Body of pancreas (tissue), 4 donors: ENCODE measurements at regions not wholly inside any gene's neighbourhood (a gene's known extent, or its start where the extent isn't known, plus 50 kb on each side); places are given as distances from the start of the nearest gene placed in this dataset.

Experiments
- ATAC-seq: fragments of 150-250 bp; one replicate; pipeline ENCODE4 v1.9.1; 2016
- DNase-seq, 4 donors: peaks; one replicate each; pipeline ENCODE4 v3.0.0-alpha.2; 2019
- H3K27ac ChIP-seq, 4 donors: fragments of 200-600 bp; sonication (generic); 1 replicate in 3 of 4; 2 replicates in 1 of 4; pipeline versions ENCODE4 v1.5.1 to v1.6.1; 2016 to 2019; ENCODE audit warnings: mild to moderate bottlenecking in 1 of 4, mixed read lengths in 1 of 4, moderate library complexity in 1 of 4
- H3K27me3 ChIP-seq, 2 donors: fragments of 200-600 bp; sonication (generic); one replicate each; pipeline ENCODE4 v1.6.0; 2016; ENCODE audit warnings: mild to moderate bottlenecking in 1 of 2
- H3K36me3 ChIP-seq, 2 donors: fragments of 200-600 bp; sonication (generic); replicated peaks in 1 of 2; 2 replicates each; pipeline ENCODE4 v1.5.1; 2016; ENCODE audit warnings: low read depth in 2 of 2; ENCODE audit not compliant: insufficient read depth in 1 of 2
- H3K4me1 ChIP-seq: fragments of 200-600 bp; sonication (generic); one replicate; pipeline ENCODE4 v1.6.0; 2016
- H3K4me3 ChIP-seq, 2 donors: fragments of 200-600 bp; sonication (generic); 1 replicate in 1 of 2; 2 replicates in 1 of 2; pipeline ENCODE4 v1.5.1; 2016 to 2019
- H3K9me3 ChIP-seq, 3 donors: fragments of 200-600 bp; sonication (generic); 1 replicate in 2 of 3; 2 replicates in 1 of 3; pipeline ENCODE4 v1.5.1; 2016
- POLR2A ChIP-seq, 3 donors: fragments of 450-650 bp; IDR thresholded peaks; one replicate each; pipeline ENCODE4 v1.6.1; 2016; ENCODE audit warnings: antibody characterized with exemption in 3 of 3, mild to moderate bottlenecking in 2 of 3
- WGBS, 2 donors: methylation state at CpG; one replicate each; pipeline ENCODE4 v1.1.5; 2017; 5-methylcytosine and 5-hydroxymethylcytosine counted together
- intact Hi-C: fragments of 100-400 bp; cut with DNase I; formaldehyde crosslinking; loops from one replicate; pipeline ENCODE4 v1.15.1; 2023
- TF ChIP-seq, protein P1 (sequence below), 7 experiments: fragments of 450-650 bp in 4 of 7; fragments of 200-600 bp in 3 of 7; sonication (generic) in 3 of 7; IDR thresholded peaks; one replicate each; pipeline ENCODE4 v1.5.1; 2016 to 2019; ENCODE audit warnings: antibody characterized with exemption in 7 of 7

DNA sequence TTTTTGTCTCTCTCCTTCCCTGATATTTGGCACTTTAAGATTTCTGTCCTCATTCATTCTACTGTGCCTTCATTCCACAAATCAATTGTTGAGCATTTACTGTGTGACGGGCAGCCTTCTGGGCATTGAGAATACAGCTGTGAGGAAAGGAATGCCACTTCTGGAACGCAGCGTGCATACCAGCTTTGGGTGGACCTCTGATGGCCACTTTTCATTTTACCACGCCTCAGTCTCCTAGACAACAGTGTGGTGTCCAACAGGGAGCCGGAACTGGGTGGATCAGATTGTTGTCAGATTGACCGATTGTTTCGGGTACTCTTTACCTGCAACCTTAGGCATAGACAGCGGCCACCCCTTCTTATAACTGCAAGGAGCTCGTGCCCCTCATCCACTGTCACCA lies 222.7 kb upstream of the DPP6 start:
- no peak overlapping the region for H3K4me3 ChIP-seq
- no peaks in the 10 kb centered on the region for H3K4me1 ChIP-seq
- no peak for ATAC-seq
- TF ChIP-seq, protein P1, sequence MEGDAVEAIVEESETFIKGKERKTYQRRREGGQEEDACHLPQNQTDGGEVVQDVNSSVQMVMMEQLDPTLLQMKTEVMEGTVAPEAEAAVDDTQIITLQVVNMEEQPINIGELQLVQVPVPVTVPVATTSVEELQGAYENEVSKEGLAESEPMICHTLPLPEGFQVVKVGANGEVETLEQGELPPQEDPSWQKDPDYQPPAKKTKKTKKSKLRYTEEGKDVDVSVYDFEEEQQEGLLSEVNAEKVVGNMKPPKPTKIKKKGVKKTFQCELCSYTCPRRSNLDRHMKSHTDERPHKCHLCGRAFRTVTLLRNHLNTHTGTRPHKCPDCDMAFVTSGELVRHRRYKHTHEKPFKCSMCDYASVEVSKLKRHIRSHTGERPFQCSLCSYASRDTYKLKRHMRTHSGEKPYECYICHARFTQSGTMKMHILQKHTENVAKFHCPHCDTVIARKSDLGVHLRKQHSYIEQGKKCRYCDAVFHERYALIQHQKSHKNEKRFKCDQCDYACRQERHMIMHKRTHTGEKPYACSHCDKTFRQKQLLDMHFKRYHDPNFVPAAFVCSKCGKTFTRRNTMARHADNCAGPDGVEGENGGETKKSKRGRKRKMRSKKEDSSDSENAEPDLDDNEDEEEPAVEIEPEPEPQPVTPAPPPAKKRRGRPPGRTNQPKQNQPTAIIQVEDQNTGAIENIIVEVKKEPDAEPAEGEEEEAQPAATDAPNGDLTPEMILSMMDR (IDR thresholded peaks at IDR 0.05) = no peak
- no peak for TF ChIP-seq POLR2A (IDR thresholded peaks at IDR 0.05)
- no peaks in the 10 kb centered on the region for H3K27me3 ChIP-seq
- intact Hi-C loops = no loop called here
- no peaks in the 10 kb centered on the region for H3K36me3 ChIP-seq
- 57 to 67% methylated on average over 9 of the region's 9 CpGs for WGBS, 2 donors
- H3K9me3 ChIP-seq = no peaks in the 10 kb centered on the region
- no peak overlapping the region for H3K27ac ChIP-seq
- DNase-seq = no peak

DNA sequence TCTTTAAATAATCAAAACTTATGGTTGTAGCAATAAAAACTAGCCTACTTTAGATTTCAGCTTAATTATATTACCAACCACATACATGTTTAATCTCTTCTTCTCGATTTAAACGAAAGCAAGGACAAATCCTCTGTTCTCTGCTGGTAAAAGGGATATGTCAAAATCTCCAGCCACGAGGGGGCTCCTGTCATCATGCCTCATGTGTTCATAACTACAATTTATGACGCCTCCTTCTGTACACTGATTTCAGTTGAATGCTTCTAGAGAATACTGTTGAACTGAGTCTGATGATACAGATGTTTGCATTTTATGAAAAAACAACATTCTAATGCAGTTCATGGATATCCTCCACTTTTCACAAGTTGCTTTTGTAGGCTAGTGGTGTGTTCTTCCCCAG lies 220.0 kb upstream of the DPP6 start:
- intact Hi-C loops = no loop called here
- Histone ChIP-seq H3K4me1 (no peaks in the 10 kb centered on the region), H3K9me3 (no peaks in the 10 kb centered on the region), H3K36me3 (no peaks in the 10 kb centered on the region), H3K27me3 (no peaks in the 10 kb centered on the region), H3K4me3 (no peak overlapping the region), H3K27ac (no peak overlapping the region)
- ATAC-seq (no peak), DNase-seq (peak in 1 of 4 donors; percentile 19)
- WGBS, 2 donors = 31 to 48% methylated on average over 4 of the region's 4 CpGs
- TF ChIP-seq POLR2A (IDR thresholded peaks at IDR 0.05) = no peak
- TF ChIP-seq, protein P1 (IDR thresholded peaks at IDR 0.05) = no peak

DNA sequence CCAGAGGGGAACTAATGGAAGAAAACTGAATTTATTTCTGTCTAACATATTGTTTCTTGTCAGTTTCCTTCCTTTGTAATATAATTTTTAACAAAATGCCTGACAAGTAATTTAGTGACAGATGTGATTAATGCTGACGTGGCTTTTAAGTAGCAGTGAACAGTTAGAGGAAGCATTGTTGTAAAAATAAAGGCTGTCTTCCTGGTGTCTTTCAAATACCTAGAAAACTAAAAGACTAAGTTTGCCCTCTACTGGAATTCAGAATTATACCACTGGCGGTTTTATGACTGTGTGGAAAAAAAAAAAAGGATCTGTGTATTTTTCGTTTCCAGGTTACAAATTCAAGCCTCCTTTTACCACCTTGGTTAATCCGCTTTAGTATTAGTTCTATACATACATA lies 217.1 kb upstream of the DPP6 start:
- ATAC-seq = no peak

DNA sequence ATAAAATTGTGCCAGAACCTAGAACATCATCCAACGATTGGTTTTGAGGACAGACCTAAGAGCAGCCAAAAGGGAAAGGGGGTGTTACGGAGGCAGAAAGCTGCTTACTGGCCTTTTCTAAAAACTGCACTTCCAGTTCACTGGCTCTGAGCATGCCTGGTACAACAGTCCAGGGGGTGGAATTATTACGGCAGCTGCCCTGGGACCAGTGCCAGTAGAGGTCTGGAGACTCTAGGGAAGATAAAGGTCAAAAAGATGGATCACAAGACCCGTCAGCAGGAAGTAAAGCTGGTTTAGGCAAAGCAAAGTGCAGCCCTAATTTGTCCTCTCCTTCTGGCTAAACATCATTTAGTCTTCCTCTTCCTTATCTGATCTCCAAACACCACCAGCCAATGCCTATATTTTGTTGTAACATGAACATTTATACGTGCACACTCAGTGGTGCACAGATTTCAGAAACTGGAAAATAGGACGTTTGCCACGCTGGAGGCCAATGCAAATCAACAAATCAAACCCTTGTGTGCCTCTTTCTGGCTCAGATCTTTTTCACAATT lies 216.4 kb upstream of the DPP6 start:
- Histone ChIP-seq H3K27me3 (no peaks in the 10 kb centered on the region), H3K4me1 (no peaks in the 10 kb centered on the region), H3K4me3 (no peak overlapping the region), H3K36me3 (no peaks in the 10 kb centered on the region), H3K9me3 (no peaks in the 10 kb centered on the region), H3K27ac (no peak overlapping the region)
- peak; percentile 59 for ATAC-seq
- intact Hi-C loops = no loop called here
- TF ChIP-seq POLR2A (IDR thresholded peaks at IDR 0.05) = no peak
- TF ChIP-seq, protein P1 (IDR thresholded peaks at IDR 0.05) = no peak
- DNase-seq = peak; percentile 14 to 54 (median 39)
- WGBS, 2 donors = 40 to 41% methylated on average over 7 of the region's 7 CpGs

More for the DNA sequence above, 217.1 kb upstream of the DPP6 start:
- no peaks in the 10 kb centered on the region for H3K27me3 ChIP-seq
- TF ChIP-seq, protein P1 (IDR thresholded peaks at IDR 0.05) = peak in 2 of 7 experiments; percentile 12 to 18
- no peak for TF ChIP-seq POLR2A (IDR thresholded peaks at IDR 0.05)
- no peak for DNase-seq
- H3K4me3 ChIP-seq = no peak overlapping the region
- intact Hi-C loops = no loop called here
- 28 to 30% methylated on average over 4 of the region's 4 CpGs for WGBS, 2 donors
- no peaks in the 10 kb centered on the region for H3K4me1 ChIP-seq
- no peak overlapping the region for H3K27ac ChIP-seq
- no peaks in the 10 kb centered on the region for H3K36me3 ChIP-seq
- H3K9me3 ChIP-seq = no peaks in the 10 kb centered on the region

DNA sequence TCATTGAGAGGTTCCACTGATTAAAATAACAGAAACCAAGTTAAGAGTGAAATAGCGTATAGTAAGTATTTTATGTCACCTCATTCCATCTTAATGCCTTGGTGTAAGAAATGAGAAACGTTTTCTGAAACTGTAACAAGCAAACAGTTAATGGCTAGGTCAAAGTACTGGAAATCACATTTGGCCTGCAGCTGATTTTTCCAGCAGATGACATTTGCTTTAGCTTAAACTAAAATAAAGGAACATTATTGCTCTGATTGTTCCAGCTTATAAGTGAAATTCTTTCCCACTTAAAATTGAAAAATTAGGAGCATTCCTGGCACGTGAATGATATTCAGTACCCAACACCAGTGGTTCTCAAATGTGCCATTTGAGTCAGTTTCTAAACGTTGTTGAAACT lies 213.6 kb upstream of the DPP6 start:
- H3K4me1 ChIP-seq = no peaks in the 10 kb centered on the region
- 48 to 52% methylated on average over 4 of the region's 4 CpGs for WGBS, 2 donors
- intact Hi-C loops = no loop called here
- H3K27ac ChIP-seq = no peak overlapping the region
- H3K4me3 ChIP-seq = no peak overlapping the region
- H3K27me3 ChIP-seq = no peaks in the 10 kb centered on the region
- no peak for TF ChIP-seq POLR2A (IDR thresholded peaks at IDR 0.05)
- TF ChIP-seq, protein P1 (IDR thresholded peaks at IDR 0.05) = no peak
- ATAC-seq (no peak), DNase-seq (no peak)
- H3K9me3 ChIP-seq = no peaks in the 10 kb centered on the region
- H3K36me3 ChIP-seq = no peaks in the 10 kb centered on the region
